Spinal cord (tissue), 9 donors: ENCODE measurements at regions not wholly inside any gene's neighbourhood (a gene's known extent, or its start where the extent isn't known, plus 50 kb on each side); places are given as distances from the start of the nearest gene placed in this dataset.

Experiments
- DNase-seq, 6 donors: peaks; one replicate each; pipeline versions ENCODE4 v3.0.0 to v3.0.0-alpha.2; 2013 to 2015; ENCODE audit warnings: low spot score in 6 of 6, low read depth in 4 of 6
- H3K27ac ChIP-seq: one replicate; pipeline ENCODE4 v1.5.1; 2013; ENCODE audit warnings: low read depth, low read length, control low read depth
- H3K27me3 ChIP-seq: one replicate; pipeline ENCODE4 v1.6.1; 2013; ENCODE audit warnings: low read length; ENCODE audit not compliant: control insufficient read depth, insufficient read depth
- H3K36me3 ChIP-seq: one replicate; pipeline ENCODE4 v1.6.1; 2013; ENCODE audit warnings: low read length; ENCODE audit not compliant: control insufficient read depth, insufficient read depth
- H3K4me1 ChIP-seq: one replicate; pipeline ENCODE4 v1.6.1; 2013; ENCODE audit warnings: low read length; ENCODE audit not compliant: control insufficient read depth, insufficient read depth
- H3K4me3 ChIP-seq: one replicate; pipeline ENCODE4 v1.5.1; 2013; ENCODE audit warnings: low read depth, low read length, control low read depth
- H3K9me3 ChIP-seq: one replicate; pipeline ENCODE4 v1.6.1; 2013; ENCODE audit warnings: low read length; ENCODE audit not compliant: control insufficient read depth, insufficient read depth
- whole genome bisulfite sequencing: methylation state at CpG from one replicate; pipeline ENCODE4 v1.1.5; 2013; ENCODE audit warnings: missing lambda C conversion rate; ENCODE audit not compliant: insufficient coverage; 5-methylcytosine and 5-hydroxymethylcytosine counted together
- donor health status: healthy.

DNA sequence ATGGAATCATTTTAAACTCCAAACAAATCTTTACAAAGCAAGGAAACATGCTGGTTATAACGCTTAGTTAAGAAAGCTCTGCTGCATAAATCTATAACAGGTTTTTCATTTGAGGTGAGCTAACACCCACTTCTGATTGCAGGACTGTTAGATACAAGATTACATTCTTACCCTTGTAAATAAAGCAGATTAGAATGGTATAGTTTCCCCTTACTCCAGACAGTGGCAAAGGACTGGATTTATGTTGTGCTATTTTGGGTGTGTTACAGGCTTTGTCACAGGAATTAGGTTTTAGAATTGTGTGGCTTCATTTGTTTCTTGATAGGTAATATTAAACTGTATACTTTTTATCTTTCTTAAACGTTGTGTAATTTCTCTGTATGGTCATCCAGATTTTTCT is 487.6 kb downstream of the ZWINT start:
- DNase-seq: peak in 1 of 6 donors; percentile 6
- no peaks in the 10 kb centered on the region for H3K9me3 ChIP-seq
- WGBS: no CpG with 5 or more reads among the region's 2 CpGs

DNA sequence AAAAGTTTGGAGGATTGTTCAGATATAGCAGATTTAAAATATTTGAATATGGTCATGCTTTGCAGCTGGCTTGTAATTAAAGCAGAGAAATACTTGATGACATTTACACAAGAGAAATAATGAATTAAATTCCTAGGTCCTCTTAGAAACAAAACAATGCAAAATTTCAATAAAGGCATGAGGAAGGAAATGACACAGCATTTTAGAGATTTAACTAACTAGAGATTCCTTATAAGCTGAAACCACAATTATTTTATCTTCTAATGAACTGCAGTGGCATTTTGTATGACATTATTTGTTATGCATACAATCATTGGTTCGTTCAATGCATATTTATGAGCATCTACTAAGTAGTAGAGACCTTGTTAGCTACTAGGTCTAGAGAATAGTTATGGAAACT is 490.9 kb downstream of the ZWINT start:
- WGBS: no CpG with 5 or more reads among the region's 1 CpG
- no peaks in the 10 kb centered on the region for H3K4me1 ChIP-seq
- no peak for DNase-seq
- H3K27me3 ChIP-seq: no peaks in the 10 kb centered on the region
- H3K4me3 ChIP-seq: no peak overlapping the region
- H3K27ac ChIP-seq: no peak overlapping the region
- H3K9me3 ChIP-seq: no peaks in the 10 kb centered on the region
- H3K36me3 ChIP-seq: no peaks in the 10 kb centered on the region

More for the DNA sequence above, 487.6 kb downstream of the ZWINT start:
- Histone ChIP-seq H3K36me3 (no peaks in the 10 kb centered on the region), H3K27ac (no peak overlapping the region), H3K4me3 (no peak overlapping the region), H3K4me1 (no peaks in the 10 kb centered on the region), H3K27me3 (no peaks in the 10 kb centered on the region)

DNA sequence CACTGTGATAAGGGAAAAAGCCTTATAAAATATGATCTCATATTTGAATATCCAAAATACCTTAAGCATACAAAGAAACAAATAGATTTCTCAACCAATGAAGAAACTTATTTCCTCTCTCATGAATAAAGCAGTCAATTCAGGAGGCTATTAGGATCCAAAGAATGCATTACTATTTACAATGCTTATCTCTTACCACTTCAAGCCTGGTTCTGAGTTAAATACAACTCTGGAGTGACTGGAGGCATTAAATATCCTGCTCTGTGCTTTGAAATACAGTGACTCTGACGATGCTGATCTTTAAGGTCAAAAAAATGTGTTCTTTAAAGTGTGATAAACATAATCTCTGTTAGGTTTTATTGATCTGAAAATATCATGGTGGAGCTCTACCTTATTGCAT is 493.2 kb downstream of the ZWINT start:
- no peak overlapping the region for H3K4me3 ChIP-seq
- H3K27me3 ChIP-seq: no peaks in the 10 kb centered on the region
- H3K36me3 ChIP-seq: no peaks in the 10 kb centered on the region
- DNase-seq: no peak
- no peak overlapping the region for H3K27ac ChIP-seq
- no peaks in the 10 kb centered on the region for H3K4me1 ChIP-seq
- H3K9me3 ChIP-seq: no peaks in the 10 kb centered on the region
- no CpG with 5 or more reads among the region's 1 CpG for WGBS

DNA sequence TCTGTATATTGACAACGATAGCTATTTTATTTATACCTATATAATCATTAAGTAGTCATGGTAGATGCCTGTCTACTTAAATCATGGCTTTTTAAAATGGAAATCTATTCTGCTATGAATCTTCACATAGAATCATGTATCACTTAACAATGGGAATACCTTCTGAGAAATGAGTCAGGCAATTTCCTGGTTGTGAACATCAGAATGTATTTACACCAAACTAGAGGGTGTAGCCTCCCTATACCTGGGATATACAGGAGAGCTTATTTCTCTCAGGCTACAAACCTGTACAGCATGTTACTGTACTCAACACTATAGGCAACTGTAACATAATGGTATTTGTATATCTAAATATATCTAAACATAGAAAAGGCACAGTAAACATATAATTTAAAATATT is 502.3 kb downstream of the ZWINT start:
- Histone ChIP-seq H3K27me3 (no peaks in the 10 kb centered on the region), H3K36me3 (no peaks in the 10 kb centered on the region), H3K27ac (no peak overlapping the region), H3K4me3 (no peak overlapping the region), H3K9me3 (peaks cover 1% of the 10 kb centered on the region), H3K4me1 (no peaks in the 10 kb centered on the region)
- DNase-seq: no peak
- no CpG with 5 or more reads among the region's 1 CpG for WGBS

DNA sequence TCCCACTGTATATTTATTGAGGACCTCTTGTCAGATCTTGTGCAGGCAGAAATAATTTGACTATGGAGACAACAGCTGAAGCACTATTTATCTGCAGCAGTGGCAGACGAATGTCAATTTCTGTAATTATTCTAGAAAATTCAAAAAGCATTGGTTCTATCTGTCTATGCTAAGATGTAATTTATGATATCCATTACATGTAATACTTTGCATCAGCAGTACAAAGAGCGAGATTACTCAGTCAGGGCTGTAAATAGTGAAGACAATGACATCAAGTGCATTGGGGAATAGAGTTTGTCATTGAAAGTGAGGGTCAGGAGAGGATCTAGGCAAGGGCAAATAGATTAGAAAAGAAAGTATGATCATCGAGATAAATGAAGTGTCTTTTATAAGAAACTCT is 508.2 kb downstream of the ZWINT start:
- Histone ChIP-seq H3K4me1 (no peaks in the 10 kb centered on the region), H3K9me3 (no peaks in the 10 kb centered on the region), H3K36me3 (no peaks in the 10 kb centered on the region), H3K27me3 (no peaks in the 10 kb centered on the region), H3K27ac (no peak overlapping the region), H3K4me3 (no peak overlapping the region)
- DNase-seq: peak in 1 of 6 donors; percentile 54
- no CpG with 5 or more reads among the region's 3 CpGs for WGBS

DNA sequence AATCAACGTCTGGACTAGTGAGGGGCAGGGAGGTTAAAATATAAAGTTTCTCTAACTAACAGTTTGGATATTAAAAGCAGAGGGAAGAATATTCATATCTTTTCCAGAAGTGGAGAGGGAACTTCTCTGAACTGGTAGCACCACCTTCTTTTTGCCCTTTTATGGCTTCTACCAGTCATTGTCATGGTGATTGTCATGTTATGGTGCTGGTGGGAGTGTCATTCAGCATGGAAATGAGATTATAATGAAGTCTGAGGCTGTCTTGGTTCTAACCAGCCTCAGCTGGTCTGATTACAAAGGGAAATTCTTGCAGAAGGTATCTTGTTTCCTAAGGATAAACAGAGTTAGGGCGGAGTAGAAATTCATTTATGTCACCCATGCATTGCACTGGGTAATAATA is 523.8 kb downstream of the ZWINT start:
- no peak overlapping the region for H3K27ac ChIP-seq
- no peaks in the 10 kb centered on the region for H3K36me3 ChIP-seq
- H3K4me3 ChIP-seq: no peak overlapping the region
- WGBS: no CpG with 5 or more reads among the region's 2 CpGs
- H3K4me1 ChIP-seq: no peaks in the 10 kb centered on the region
- no peaks in the 10 kb centered on the region for H3K9me3 ChIP-seq
- H3K27me3 ChIP-seq: no peaks in the 10 kb centered on the region
- no peak for DNase-seq

DNA sequence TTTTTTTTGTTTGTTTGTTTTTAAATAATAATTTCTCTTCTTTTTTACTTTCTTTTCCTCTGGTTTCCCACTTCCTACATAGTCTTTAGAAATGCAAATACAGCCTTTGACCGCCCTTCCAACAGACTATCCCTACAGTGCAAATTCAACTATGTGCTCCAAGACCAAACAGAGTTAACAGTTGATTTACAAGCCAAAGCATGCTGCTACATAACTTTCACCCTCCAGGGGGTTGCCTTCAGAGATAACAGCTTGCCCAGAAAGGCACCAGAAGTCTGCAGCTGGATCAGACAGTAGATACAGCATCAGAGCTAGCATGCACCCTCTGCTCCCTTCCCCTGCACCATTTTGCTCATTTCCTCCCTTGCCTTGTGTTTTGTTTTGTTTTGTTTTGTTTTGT is 539.0 kb downstream of the ZWINT start:
- no peaks in the 10 kb centered on the region for H3K36me3 ChIP-seq
- DNase-seq: no peak
- peaks cover 1% of the 10 kb centered on the region for H3K9me3 ChIP-seq
- H3K27ac ChIP-seq: no peak overlapping the region
- WGBS: 60% methylated on average over 1 of the region's 1 CpG
- H3K4me3 ChIP-seq: no peak overlapping the region
- no peaks in the 10 kb centered on the region for H3K27me3 ChIP-seq
- no peaks in the 10 kb centered on the region for H3K4me1 ChIP-seq

DNA sequence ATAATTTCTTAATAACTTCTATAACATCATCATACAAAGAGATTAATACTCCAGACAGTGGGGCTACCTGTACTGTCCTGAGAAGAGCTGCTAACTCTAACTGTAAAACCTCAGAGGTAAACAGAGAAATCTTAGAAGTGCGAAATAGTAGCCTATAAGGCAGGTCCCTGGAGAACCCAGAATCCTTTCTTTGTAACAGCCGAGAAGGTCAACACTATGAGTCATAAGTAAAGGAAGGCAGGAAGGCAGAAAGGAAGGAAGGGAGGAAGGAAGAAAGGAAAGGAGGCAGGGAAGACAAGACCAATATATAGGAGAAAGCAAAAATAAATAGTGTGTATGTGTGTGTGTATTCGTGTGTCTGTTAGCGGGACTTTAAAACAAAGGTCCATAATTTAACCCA is 540.6 kb downstream of the ZWINT start:
- Histone ChIP-seq H3K4me3 (no peak overlapping the region), H3K27ac (no peak overlapping the region), H3K4me1 (no peaks in the 10 kb centered on the region), H3K36me3 (no peaks in the 10 kb centered on the region), H3K9me3 (peaks cover 1% of the 10 kb centered on the region), H3K27me3 (no peaks in the 10 kb centered on the region)
- WGBS: 83% methylated on average over 2 of the region's 4 CpGs
- DNase-seq: no peak

DNA sequence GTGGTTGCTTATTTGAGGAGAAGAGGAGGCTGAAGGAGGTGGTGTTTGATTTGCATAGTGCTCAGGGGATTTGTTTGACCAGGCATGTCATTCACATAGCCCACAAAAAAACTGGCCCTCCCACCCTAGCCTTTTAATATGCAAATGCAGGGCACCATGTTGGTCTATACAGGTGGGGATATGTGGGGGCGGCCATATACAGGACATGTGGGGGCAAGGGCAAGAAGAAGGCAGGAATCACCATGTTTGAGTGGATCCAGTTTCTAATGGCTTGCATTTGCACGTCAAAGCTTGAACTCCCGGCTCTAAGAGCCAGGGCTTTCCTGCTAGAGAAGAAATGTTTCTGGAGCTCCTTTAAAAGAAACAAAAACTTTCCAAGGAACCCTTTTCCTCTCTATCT is 541.0 kb downstream of the ZWINT start:
- Histone ChIP-seq H3K4me1 (no peaks in the 10 kb centered on the region), H3K4me3 (no peak overlapping the region), H3K36me3 (no peaks in the 10 kb centered on the region), H3K9me3 (peaks cover 1% of the 10 kb centered on the region), H3K27ac (no peak overlapping the region), H3K27me3 (no peaks in the 10 kb centered on the region)
- no peak for DNase-seq
- WGBS: 80% methylated on average over 3 of the region's 3 CpGs

DNA sequence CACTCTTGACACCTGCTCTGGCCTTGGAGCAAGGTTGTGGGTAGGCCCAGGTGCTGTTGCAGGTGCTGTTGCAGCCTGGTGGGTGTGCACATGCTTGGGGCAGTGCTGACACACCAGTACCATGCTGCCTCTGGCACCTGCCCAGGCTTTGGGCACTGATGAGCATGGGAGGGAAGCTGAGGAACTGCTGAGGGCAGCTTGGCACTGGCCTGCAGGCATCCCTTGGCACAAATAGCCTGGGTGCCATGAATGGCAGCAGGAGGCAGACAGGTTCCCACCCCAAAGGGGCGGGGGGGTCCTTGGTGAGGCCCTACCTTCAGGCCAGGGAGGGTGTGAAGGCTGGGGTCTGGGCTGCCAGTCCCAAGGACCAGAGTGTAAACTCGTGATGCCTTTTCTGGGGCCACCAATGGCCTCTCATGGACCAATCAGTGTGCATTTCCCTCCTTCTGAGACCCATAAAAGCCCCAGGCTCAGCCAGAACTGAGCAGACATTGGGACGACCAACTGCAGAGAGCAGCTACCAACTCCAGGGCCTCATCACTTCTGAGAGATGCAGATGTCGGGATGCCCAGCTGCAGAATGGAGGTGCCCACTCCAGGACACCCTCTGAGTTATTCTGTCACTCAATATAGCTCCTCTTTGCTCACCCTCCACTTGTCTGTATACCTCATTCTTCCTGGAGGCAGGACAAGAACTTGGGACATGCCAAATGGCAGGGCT is 547.4 kb downstream of the ZWINT start:
- no peak for DNase-seq
- H3K27ac ChIP-seq: no peak overlapping the region
- H3K4me1 ChIP-seq: no peaks in the 10 kb centered on the region

More for the DNA sequence above, 547.4 kb downstream of the ZWINT start:
- H3K9me3 ChIP-seq: no peaks in the 10 kb centered on the region
- no peaks in the 10 kb centered on the region for H3K27me3 ChIP-seq
- no peak overlapping the region for H3K4me3 ChIP-seq
- WGBS: 67% methylated on average over 4 of the region's 4 CpGs
- no peaks in the 10 kb centered on the region for H3K36me3 ChIP-seq
